HG03159 (cell line): ENCODE measurements at regions not wholly inside any gene's neighbourhood (a gene's known extent, or its start where the extent isn't known, plus 50 kb on each side); places are given as distances from the start of the nearest gene placed in this dataset.
"Not testable (repeated sequence)": the region's sequence is repeated elsewhere in the genome, so short reads cannot be mapped to it uniquely, and the experiment has no call there.

Experiments used
- ATAC-seq: cut with Tn5 transposase; IDR thresholded peaks from one replicate; pipeline ENCODE4 v1.9.1; 2021; ENCODE audit warnings: mild to moderate bottlenecking, moderate library complexity; ENCODE audit not compliant: unreplicated experiment

GRCh38 chr4:65265526-65265925 is 404.8 kb downstream of the EPHA5 start:
- ATAC-seq: no peak

- no peak for ATAC-seq
These were observed 411.0 kb downstream of the EPHA5 start for GRCh38 chr4:65259296-65259695.

GRCh38 chr4:65250916-65251315 is 419.4 kb downstream of the EPHA5 start:
- ATAC-seq: no peak

GRCh38 chr4:65249111-65249510 is 421.2 kb downstream of the EPHA5 start:
- ATAC-seq: no peak

GRCh38 chr4:65242156-65242846 is 428.0 kb downstream of the EPHA5 start:
- no peak for ATAC-seq

- no peak for ATAC-seq
These were observed 428.9 kb downstream of the EPHA5 start for GRCh38 chr4:65241257-65241997.

GRCh38 chr4:65234061-65234460 is 436.2 kb downstream of the EPHA5 start:
- no peak for ATAC-seq

GRCh38 chr4:65227628-65228027 is 442.7 kb downstream of the EPHA5 start:
- ATAC-seq: no peak

- ATAC-seq: no peak
These were observed 446.7 kb downstream of the EPHA5 start for GRCh38 chr4:65223601-65224000.

GRCh38 chr4:65223074-65223473 is 447.2 kb downstream of the EPHA5 start:
- not testable (repeated sequence) for ATAC-seq

GRCh38 chr4:65217179-65217578 is 453.1 kb downstream of the EPHA5 start:
- ATAC-seq: no peak

- ATAC-seq: no peak
These were observed 467.4 kb downstream of the EPHA5 start for GRCh38 chr4:65202853-65203236.

GRCh38 chr4:65202165-65202852 is 468.0 kb downstream of the EPHA5 start:
- ATAC-seq: no peak

GRCh38 chr4:65195666-65196065 is 474.6 kb downstream of the EPHA5 start:
- ATAC-seq: no peak

GRCh38 chr4:65195002-65195401 is 475.3 kb downstream of the EPHA5 start:
- no peak for ATAC-seq

- ATAC-seq: no peak
These were observed 476.3 kb downstream of the EPHA5 start for GRCh38 chr4:65193985-65194384.

GRCh38 chr4:65190780-65191179 is 479.5 kb downstream of the EPHA5 start:
- ATAC-seq: no peak

GRCh38 chr4:65175585-65175984 is 494.7 kb downstream of the EPHA5 start:
- ATAC-seq: no peak

GRCh38 chr4:65170768-65171514 is 499.3 kb downstream of the EPHA5 start:
- ATAC-seq: no peak

GRCh38 chr4:65167719-65168118 is 502.6 kb downstream of the EPHA5 start:
- no peak for ATAC-seq

GRCh38 chr4:65152205-65152604 is 518.1 kb downstream of the EPHA5 start:
- ATAC-seq: no peak
